Nephron progenitor cell (in vitro differentiated cells): ENCODE measurements at regions not wholly inside any gene's neighbourhood (a gene's known extent, or its start where the extent isn't known, plus 50 kb on each side); places are given as distances from the start of the nearest gene placed in this dataset.

Experiments
- DNase-seq: peaks from one replicate; pipeline ENCODE4 v3.0.0; 2021
- H3K27ac Mint-ChIP-seq: 2 replicates; pipeline ENCODE4 v1.8.0; 2021; ENCODE audit warnings: mild to moderate bottlenecking, moderate library complexity, mixed read lengths
- H3K27me3 Mint-ChIP-seq: 2 replicates; pipeline ENCODE4 v1.8.0; 2021; ENCODE audit warnings: mild to moderate bottlenecking, low read depth, mixed read lengths; ENCODE audit not compliant: poor library complexity
- H3K36me3 Mint-ChIP-seq: 2 replicates; pipeline ENCODE4 v1.8.0; 2021; ENCODE audit warnings: low read depth, mixed read lengths
- H3K4me1 Mint-ChIP-seq: 2 replicates; pipeline ENCODE4 v1.8.0; 2021; ENCODE audit warnings: mixed read lengths
- H3K4me3 Mint-ChIP-seq: 2 replicates; pipeline ENCODE4 v1.8.0; 2021; ENCODE audit warnings: mild to moderate bottlenecking, moderate library complexity, mixed read lengths
- H3K9me3 Mint-ChIP-seq: 2 replicates; pipeline ENCODE4 v1.8.0; 2021; ENCODE audit warnings: mild to moderate bottlenecking, moderate library complexity, mixed read lengths
- TF ChIP-seq, protein P1 (sequence below): fragments of 200-600 bp; sonication (generic); IDR thresholded peaks from 2 replicates; pipeline ENCODE4 v1.5.0; 2021; ENCODE audit warnings: antibody characterized with exemption

GRCh38 chr1:117290890-117291289 is 76.4 kb upstream of the MAN1A2 start:
- peaks cover 4% of the 10 kb centered on the region for H3K27me3 Mint-ChIP-seq
- H3K4me1 Mint-ChIP-seq = peaks cover 12% of the 10 kb centered on the region
- H3K4me3 Mint-ChIP-seq = no peak overlapping the region
- DNase-seq = no peak
- H3K9me3 Mint-ChIP-seq = no peaks in the 10 kb centered on the region
- TF ChIP-seq, protein P1, sequence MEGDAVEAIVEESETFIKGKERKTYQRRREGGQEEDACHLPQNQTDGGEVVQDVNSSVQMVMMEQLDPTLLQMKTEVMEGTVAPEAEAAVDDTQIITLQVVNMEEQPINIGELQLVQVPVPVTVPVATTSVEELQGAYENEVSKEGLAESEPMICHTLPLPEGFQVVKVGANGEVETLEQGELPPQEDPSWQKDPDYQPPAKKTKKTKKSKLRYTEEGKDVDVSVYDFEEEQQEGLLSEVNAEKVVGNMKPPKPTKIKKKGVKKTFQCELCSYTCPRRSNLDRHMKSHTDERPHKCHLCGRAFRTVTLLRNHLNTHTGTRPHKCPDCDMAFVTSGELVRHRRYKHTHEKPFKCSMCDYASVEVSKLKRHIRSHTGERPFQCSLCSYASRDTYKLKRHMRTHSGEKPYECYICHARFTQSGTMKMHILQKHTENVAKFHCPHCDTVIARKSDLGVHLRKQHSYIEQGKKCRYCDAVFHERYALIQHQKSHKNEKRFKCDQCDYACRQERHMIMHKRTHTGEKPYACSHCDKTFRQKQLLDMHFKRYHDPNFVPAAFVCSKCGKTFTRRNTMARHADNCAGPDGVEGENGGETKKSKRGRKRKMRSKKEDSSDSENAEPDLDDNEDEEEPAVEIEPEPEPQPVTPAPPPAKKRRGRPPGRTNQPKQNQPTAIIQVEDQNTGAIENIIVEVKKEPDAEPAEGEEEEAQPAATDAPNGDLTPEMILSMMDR = no peak
- H3K36me3 Mint-ChIP-seq = no peaks in the 10 kb centered on the region
- H3K27ac Mint-ChIP-seq = no peak overlapping the region

DNA sequence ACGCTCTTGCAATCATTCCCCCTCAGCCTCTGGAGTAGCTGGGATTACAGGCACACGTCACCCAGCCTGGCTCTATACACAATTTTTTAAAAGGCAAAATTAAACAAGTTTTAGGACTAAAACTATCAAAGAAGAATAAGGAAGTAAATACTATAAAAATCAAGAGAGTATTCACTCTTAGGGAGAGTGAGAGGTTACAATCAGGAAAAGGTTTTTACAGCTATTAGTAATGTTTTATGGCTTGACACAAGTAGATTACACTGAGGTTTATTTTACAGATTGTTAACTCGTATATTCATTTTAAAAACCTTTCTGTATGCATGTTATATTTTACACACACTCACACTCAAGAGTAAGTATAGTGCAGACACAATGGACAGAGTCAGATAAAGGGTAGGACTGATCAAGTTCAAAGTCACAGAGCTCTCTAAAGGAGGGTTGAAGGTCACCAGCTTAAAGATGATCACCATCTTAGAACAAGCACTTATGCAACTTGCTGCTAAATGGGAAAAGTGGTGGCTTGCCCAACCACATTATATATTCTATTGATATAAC is 77.9 kb upstream of the MAN1A2 start:
- H3K9me3 Mint-ChIP-seq = no peaks in the 10 kb centered on the region
- no peak for DNase-seq
- no peak overlapping the region for H3K4me3 Mint-ChIP-seq
- H3K4me1 Mint-ChIP-seq = peaks cover 6% of the 10 kb centered on the region
- H3K36me3 Mint-ChIP-seq = no peaks in the 10 kb centered on the region
- H3K27ac Mint-ChIP-seq = no peak overlapping the region
- peaks cover 4% of the 10 kb centered on the region for H3K27me3 Mint-ChIP-seq
- TF ChIP-seq, protein P1 = no peak

- Mint-ChIP-seq H3K4me1 (peaks cover 6% of the 10 kb centered on the region), H3K9me3 (no peaks in the 10 kb centered on the region), H3K36me3 (no peaks in the 10 kb centered on the region), H3K27ac (no peak overlapping the region), H3K4me3 (no peak overlapping the region), H3K27me3 (peaks cover 4% of the 10 kb centered on the region)
- TF ChIP-seq, protein P1 = no peak
- DNase-seq = no peak
Observed at GRCh38 chr1:117286562-117286961, 75.8 kb upstream of the VTCN1 start.

DNA sequence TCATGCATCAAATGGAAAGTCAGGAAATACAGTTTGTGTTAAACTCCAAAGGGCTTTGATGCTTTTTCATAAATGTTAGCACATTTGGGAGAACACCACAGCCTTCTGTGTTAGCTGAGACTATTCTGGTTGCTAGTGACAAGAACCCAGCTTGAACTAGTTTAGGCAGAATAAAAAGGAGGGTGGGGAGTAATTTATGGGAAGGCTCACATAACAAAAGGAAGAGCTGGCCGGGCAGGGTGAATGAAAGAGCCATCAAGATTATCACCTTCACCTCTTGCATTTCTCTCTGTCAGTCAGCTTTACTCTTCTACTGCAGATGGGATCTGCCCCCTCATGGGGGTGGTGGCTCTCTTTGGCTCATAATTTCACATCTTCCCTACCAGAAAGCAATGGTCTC is 75.4 kb upstream of the VTCN1 start:
- TF ChIP-seq, protein P1 = no peak
- Mint-ChIP-seq H3K27me3 (peaks cover 4% of the 10 kb centered on the region), H3K36me3 (no peaks in the 10 kb centered on the region), H3K9me3 (no peaks in the 10 kb centered on the region), H3K4me1 (peaks cover 6% of the 10 kb centered on the region), H3K27ac (no peak overlapping the region), H3K4me3 (no peak overlapping the region)
- DNase-seq = no peak

DNA sequence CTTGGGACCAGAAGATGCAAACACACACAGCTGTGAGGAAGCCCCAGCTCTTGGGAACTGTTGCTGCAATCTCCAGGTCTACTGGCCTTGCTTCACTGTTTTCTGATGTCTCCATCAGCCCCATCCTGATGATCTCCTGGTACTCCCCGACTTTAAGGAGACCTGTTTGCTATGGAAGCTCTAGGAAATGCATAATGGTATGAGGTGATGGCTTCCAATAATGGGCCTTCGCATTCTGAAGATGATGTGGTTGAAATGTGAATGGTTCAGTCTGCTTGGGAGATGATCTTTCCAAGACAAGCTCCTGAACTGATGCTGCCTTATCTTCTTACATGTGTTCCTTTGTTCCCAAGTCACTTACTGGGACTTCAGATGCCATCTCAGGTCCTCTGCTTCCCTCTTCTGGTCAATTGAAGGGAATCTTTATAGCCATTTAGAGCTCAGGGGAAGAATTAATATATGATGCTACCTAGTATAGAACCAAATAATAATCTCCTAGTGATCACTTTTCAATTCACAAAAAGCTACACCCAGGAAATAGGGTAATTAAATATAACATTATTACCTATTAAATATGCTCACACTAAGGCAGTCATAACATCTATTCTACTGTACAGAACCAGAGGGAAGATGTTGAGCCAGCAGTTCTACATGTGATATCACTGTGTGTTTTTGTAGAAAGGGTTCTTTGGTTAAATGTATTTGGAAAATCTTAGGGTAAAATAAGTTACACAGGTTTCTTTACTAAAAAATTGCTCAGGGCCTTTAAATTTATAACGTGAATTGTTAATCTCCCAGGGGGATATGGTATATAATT is 73.9 kb upstream of the VTCN1 start:
- Mint-ChIP-seq H3K27me3 (no peaks in the 10 kb centered on the region), H3K4me3 (no peak overlapping the region), H3K27ac (peak overlapping the region; percentile 11), H3K36me3 (no peaks in the 10 kb centered on the region), H3K9me3 (no peaks in the 10 kb centered on the region), H3K4me1 (peaks cover 6% of the 10 kb centered on the region)
- DNase-seq = no peak
- TF ChIP-seq, protein P1 = peak; percentile 72

GRCh38 chr1:117278531-117278930 is 67.8 kb upstream of the VTCN1 start:
- TF ChIP-seq, protein P1 = no peak
- no peak overlapping the region for H3K27ac Mint-ChIP-seq
- H3K4me1 Mint-ChIP-seq = no peaks in the 10 kb centered on the region
- DNase-seq = no peak
- no peaks in the 10 kb centered on the region for H3K27me3 Mint-ChIP-seq
- H3K9me3 Mint-ChIP-seq = peaks cover 3% of the 10 kb centered on the region
- no peaks in the 10 kb centered on the region for H3K36me3 Mint-ChIP-seq
- H3K4me3 Mint-ChIP-seq = no peak overlapping the region
